ENCODE measurements at regions not wholly inside any gene's neighbourhood (a gene's known extent, or its start where the extent isn't known, plus 50 kb on each side); places are given as distances from the start of the nearest gene placed in this dataset.
"Not testable (repeated sequence)": the region's sequence is repeated elsewhere in the genome, so short reads cannot be mapped to it uniquely, and the experiment has no call there.

- no peak for DNase-seq (ENCODE audit: low read depth in 2 of 3, low spot score in 2 of 3)
These were observed 893.7 kb downstream of the TYW1 start for GRCh38 chr7:67890316-67890715.

- no peak for DNase-seq (ENCODE audit: low read depth in 2 of 3, low spot score in 2 of 3)
These were observed 898.1 kb downstream of the TYW1 start for GRCh38 chr7:67894746-67895145.

GRCh38 chr7:67896721-67897120, 900.1 kb downstream of the TYW1 start:
- no peak for DNase-seq (ENCODE audit: low read depth in 2 of 3, low spot score in 2 of 3)

GRCh38 chr7:67900456-67900855, 903.8 kb downstream of the TYW1 start:
- no peak for DNase-seq (ENCODE audit: low read depth in 2 of 3, low spot score in 2 of 3)

- DNase-seq (ENCODE audit: low read depth in 2 of 3, low spot score in 2 of 3), result no peak
These were observed 905.3 kb downstream of the TYW1 start for GRCh38 chr7:67901808-67902480.

GRCh38 chr7:67907792-67908191, 911.2 kb downstream of the TYW1 start:
- DNase-seq (ENCODE audit: low read depth in 2 of 3, low spot score in 2 of 3), result no peak

GRCh38 chr7:67912437-67912836, 915.8 kb downstream of the TYW1 start:
- DNase-seq (ENCODE audit: low read depth in 2 of 3, low spot score in 2 of 3), result no peak

GRCh38 chr7:67913604-67914003, 917.0 kb downstream of the TYW1 start:
- DNase-seq (ENCODE audit: low read depth in 2 of 3, low spot score in 2 of 3), result no peak

- not testable (repeated sequence) for DNase-seq (ENCODE audit: low read depth in 2 of 3, low spot score in 2 of 3)
These were observed 919.5 kb downstream of the TYW1 start for GRCh38 chr7:67916111-67916510.

GRCh38 chr7:67916571-67917436, 920.2 kb downstream of the TYW1 start:
- DNase-seq (ENCODE audit: low read depth in 2 of 3, low spot score in 2 of 3), result no peak

- no peak for DNase-seq (ENCODE audit: low read depth in 2 of 3, low spot score in 2 of 3)
These were observed 920.8 kb downstream of the TYW1 start for GRCh38 chr7:67917437-67917755.

- DNase-seq (ENCODE audit: low read depth in 2 of 3, low spot score in 2 of 3), result no peak
These were observed 921.5 kb downstream of the TYW1 start for GRCh38 chr7:67918158-67918557.

GRCh38 chr7:67923286-67923685, 926.7 kb downstream of the TYW1 start:
- DNase-seq (ENCODE audit: low read depth in 2 of 3, low spot score in 2 of 3), result no peak

- no peak for DNase-seq (ENCODE audit: low read depth in 2 of 3, low spot score in 2 of 3)
These were observed 931.5 kb downstream of the TYW1 start for GRCh38 chr7:67928141-67928540.

GRCh38 chr7:67936447-67936846, 939.8 kb downstream of the TYW1 start:
- DNase-seq (ENCODE audit: low read depth in 2 of 3, low spot score in 2 of 3), result not testable (repeated sequence)

- DNase-seq (ENCODE audit: low read depth in 2 of 3, low spot score in 2 of 3), result no peak
These were observed 943.8 kb downstream of the TYW1 start for GRCh38 chr7:67940400-67940799.

- DNase-seq (ENCODE audit: low read depth in 2 of 3, low spot score in 2 of 3), result no peak
These were observed 950.6 kb downstream of the TYW1 start for GRCh38 chr7:67947191-67947590.

- no peak for DNase-seq (ENCODE audit: low read depth in 2 of 3, low spot score in 2 of 3)
These were observed 951.0 kb downstream of the TYW1 start for GRCh38 chr7:67947646-67948045.

GRCh38 chr7:67950321-67951083, 953.9 kb downstream of the TYW1 start:
- DNase-seq (ENCODE audit: low read depth in 2 of 3, low spot score in 2 of 3), result no peak

- DNase-seq (ENCODE audit: low read depth in 2 of 3, low spot score in 2 of 3), result no peak
These were observed 958.4 kb downstream of the TYW1 start for GRCh38 chr7:67955061-67955460.

GRCh38 chr7:67962863-67963262, 966.2 kb downstream of the TYW1 start:
- DNase-seq (ENCODE audit: low read depth in 2 of 3, low spot score in 2 of 3), result no peak

- DNase-seq (ENCODE audit: low read depth in 2 of 3, low spot score in 2 of 3), result no peak
These were observed 979.9 kb downstream of the TYW1 start for GRCh38 chr7:67976490-67976889.

All from activated CD8-positive, alpha-beta memory T cell treated with anti-CD3 and anti-CD28 coated beads for 48 hours (primary cell).